ENCODE measurements at regions not wholly inside any gene's neighbourhood (a gene's known extent, or its start where the extent isn't known, plus 50 kb on each side); places are given as distances from the start of the nearest gene placed in this dataset.

DNA sequence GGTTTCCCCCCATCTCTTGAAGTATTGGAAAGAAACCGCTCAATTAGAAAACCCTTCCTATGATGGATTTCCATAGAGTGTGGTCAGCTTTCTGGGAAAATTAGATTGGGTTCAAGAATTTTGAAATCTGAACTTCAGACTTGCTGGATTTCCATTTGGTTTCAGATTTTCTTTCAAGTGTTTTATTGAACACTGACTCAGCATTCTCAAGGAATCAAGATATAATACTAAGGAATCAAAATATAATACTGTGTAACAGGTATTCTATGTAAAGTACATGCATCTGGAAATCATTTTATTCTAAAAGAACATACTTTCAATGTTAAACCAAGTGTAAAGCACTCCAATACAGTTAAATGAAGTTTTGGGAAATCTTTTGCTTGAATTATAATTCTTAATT, 94.7 kb upstream of the CCN2 start:
- TF ChIP-seq CTCF (IDR thresholded peaks at IDR 0.05) (no peak), POLR2A (IDR thresholded peaks at IDR 0.05) (no peak)
